ENCODE measurements at regions not wholly inside any gene's neighbourhood (a gene's known extent, or its start where the extent isn't known, plus 50 kb on each side); places are given as distances from the start of the nearest gene placed in this dataset.

GRCh38 chr16:72389791-72390190 lies 217.8 kb upstream of the PMFBP1 start:
- TF ChIP-seq ZNF692 (tag by site-specific recombination; IDR thresholded peaks at IDR 0.05) (no peak), GLI4 (tag by site-specific recombination; IDR thresholded peaks at IDR 0.05) (no peak), PATZ1 (tag by site-specific recombination; IDR thresholded peaks at IDR 0.05) (no peak)
- TF ChIP-seq, protein P1, sequence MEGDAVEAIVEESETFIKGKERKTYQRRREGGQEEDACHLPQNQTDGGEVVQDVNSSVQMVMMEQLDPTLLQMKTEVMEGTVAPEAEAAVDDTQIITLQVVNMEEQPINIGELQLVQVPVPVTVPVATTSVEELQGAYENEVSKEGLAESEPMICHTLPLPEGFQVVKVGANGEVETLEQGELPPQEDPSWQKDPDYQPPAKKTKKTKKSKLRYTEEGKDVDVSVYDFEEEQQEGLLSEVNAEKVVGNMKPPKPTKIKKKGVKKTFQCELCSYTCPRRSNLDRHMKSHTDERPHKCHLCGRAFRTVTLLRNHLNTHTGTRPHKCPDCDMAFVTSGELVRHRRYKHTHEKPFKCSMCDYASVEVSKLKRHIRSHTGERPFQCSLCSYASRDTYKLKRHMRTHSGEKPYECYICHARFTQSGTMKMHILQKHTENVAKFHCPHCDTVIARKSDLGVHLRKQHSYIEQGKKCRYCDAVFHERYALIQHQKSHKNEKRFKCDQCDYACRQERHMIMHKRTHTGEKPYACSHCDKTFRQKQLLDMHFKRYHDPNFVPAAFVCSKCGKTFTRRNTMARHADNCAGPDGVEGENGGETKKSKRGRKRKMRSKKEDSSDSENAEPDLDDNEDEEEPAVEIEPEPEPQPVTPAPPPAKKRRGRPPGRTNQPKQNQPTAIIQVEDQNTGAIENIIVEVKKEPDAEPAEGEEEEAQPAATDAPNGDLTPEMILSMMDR (tag by site-specific recombination; IDR thresholded peaks at IDR 0.05): no peak
